Kidney capillary endothelial cell (primary cell): ENCODE measurements at regions not wholly inside any gene's neighbourhood (a gene's known extent, or its start where the extent isn't known, plus 50 kb on each side); places are given as distances from the start of the nearest gene placed in this dataset.
"Not testable (repeated sequence)": the region's sequence is repeated elsewhere in the genome, so short reads cannot be mapped to it uniquely, and the experiment has no call there.

Experiments
- DNase-seq: peaks from one replicate; pipeline ENCODE4 v3.0.0-alpha.2; 2018; ENCODE audit warnings: low spot score

- DNase-seq, result no peak
These were observed 662.5 kb downstream of the LUZP2 start for GRCh38 chr11:25159341-25159740.

GRCh38 chr11:25163421-25163820 is 666.6 kb downstream of the LUZP2 start:
- no peak for DNase-seq

- no peak for DNase-seq
These were observed 683.3 kb downstream of the LUZP2 start for GRCh38 chr11:25180187-25180586.

GRCh38 chr11:25183411-25183810 is 686.6 kb downstream of the LUZP2 start:
- no peak for DNase-seq

GRCh38 chr11:25197515-25197914 is 700.7 kb downstream of the LUZP2 start:
- no peak for DNase-seq

GRCh38 chr11:25198704-25199103 is 701.9 kb downstream of the LUZP2 start:
- DNase-seq, result no peak

- DNase-seq, result no peak
These were observed 704.1 kb downstream of the LUZP2 start for GRCh38 chr11:25200925-25201324.

- no peak for DNase-seq
These were observed 709.9 kb downstream of the LUZP2 start for GRCh38 chr11:25206762-25207161.

- no peak for DNase-seq
These were observed 714.9 kb downstream of the LUZP2 start for GRCh38 chr11:25211635-25212254.

GRCh38 chr11:25214535-25215176 is 717.8 kb downstream of the LUZP2 start:
- DNase-seq, result no peak

- no peak for DNase-seq
These were observed 721.2 kb downstream of the LUZP2 start for GRCh38 chr11:25218036-25218435.

- no peak for DNase-seq
These were observed 728.2 kb downstream of the LUZP2 start for GRCh38 chr11:25225078-25225477.

- DNase-seq, result no peak
These were observed 746.1 kb downstream of the LUZP2 start for GRCh38 chr11:25242928-25243327.

- DNase-seq, result no peak
These were observed 747.3 kb downstream of the LUZP2 start for GRCh38 chr11:25244126-25244525.

- DNase-seq, result no peak
These were observed 750.5 kb downstream of the LUZP2 start for GRCh38 chr11:25247336-25247735.

GRCh38 chr11:25252854-25253253 is 756.0 kb downstream of the LUZP2 start:
- DNase-seq, result no peak

- DNase-seq, result not testable (repeated sequence)
These were observed 767.0 kb downstream of the LUZP2 start for GRCh38 chr11:25263861-25264260.

GRCh38 chr11:25271301-25271700 is 774.4 kb downstream of the LUZP2 start:
- DNase-seq, result no peak

GRCh38 chr11:25272214-25272613 is 775.4 kb downstream of the LUZP2 start:
- DNase-seq, result no peak

- DNase-seq, result not testable (repeated sequence)
These were observed 784.0 kb downstream of the LUZP2 start for GRCh38 chr11:25280821-25281220.

GRCh38 chr11:25293166-25293565 is 796.3 kb downstream of the LUZP2 start:
- DNase-seq, result no peak

GRCh38 chr11:25298450-25298849 is 801.6 kb downstream of the LUZP2 start:
- DNase-seq, result no peak

GRCh38 chr11:25309818-25310217 is 813.0 kb downstream of the LUZP2 start:
- no peak for DNase-seq

GRCh38 chr11:25317216-25317615 is 820.4 kb downstream of the LUZP2 start:
- DNase-seq, result no peak
